AG04450 (cell line): ENCODE measurements at regions not wholly inside any gene's neighbourhood (a gene's known extent, or its start where the extent isn't known, plus 50 kb on each side); places are given as distances from the start of the nearest gene placed in this dataset.

Experiments
- CTCF ChIA-PET: fragments of 300-600, 350-600 bp; formaldehyde crosslinking; extraction: SDS; loops from one replicate; lab custom pipeline; 2022; ENCODE audit warnings: antibody characterized with exemption, inconsistent platforms; lab: Charles Lee
- POLR2A ChIA-PET: fragments of 350-600 bp; formaldehyde crosslinking; extraction: SDS; loops from one replicate; lab custom pipeline; 2021; ENCODE audit warnings: antibody characterized with exemption, inconsistent platforms; lab: Yijun Ruan, JAX
- DNase-seq: peaks from one replicate; pipeline ENCODE4 v3.0.0-alpha.2; 2011; ENCODE audit warnings: low read depth, low spot score
- H3K27ac ChIP-seq: one replicate; pipeline ENCODE4 v1.5.1; 2012; ENCODE audit warnings: low read depth, low read length, control low read depth
- H3K27me3 ChIP-seq: one replicate; pipeline ENCODE4 v1.6.0; 2012; ENCODE audit warnings: low read length; ENCODE audit not compliant: control insufficient read depth, insufficient read depth
- H3K4me3 ChIP-seq: 2 replicates; pipeline ENCODE4 v1.5.1; 2011; ENCODE audit warnings: mild to moderate bottlenecking, low read depth, low read length, control low read depth
- H3K9me3 ChIP-seq: 2 replicates; pipeline ENCODE4 v1.5.1; 2012; ENCODE audit warnings: low read length; ENCODE audit not compliant: control insufficient read depth, insufficient read depth
- TF ChIP-seq, protein P1 (sequence below): IDR thresholded peaks from 2 replicates; pipeline ENCODE4 v1.5.1; 2011; ENCODE audit warnings: low read depth, low read length, control low read depth, inconsistent platforms

DNA sequence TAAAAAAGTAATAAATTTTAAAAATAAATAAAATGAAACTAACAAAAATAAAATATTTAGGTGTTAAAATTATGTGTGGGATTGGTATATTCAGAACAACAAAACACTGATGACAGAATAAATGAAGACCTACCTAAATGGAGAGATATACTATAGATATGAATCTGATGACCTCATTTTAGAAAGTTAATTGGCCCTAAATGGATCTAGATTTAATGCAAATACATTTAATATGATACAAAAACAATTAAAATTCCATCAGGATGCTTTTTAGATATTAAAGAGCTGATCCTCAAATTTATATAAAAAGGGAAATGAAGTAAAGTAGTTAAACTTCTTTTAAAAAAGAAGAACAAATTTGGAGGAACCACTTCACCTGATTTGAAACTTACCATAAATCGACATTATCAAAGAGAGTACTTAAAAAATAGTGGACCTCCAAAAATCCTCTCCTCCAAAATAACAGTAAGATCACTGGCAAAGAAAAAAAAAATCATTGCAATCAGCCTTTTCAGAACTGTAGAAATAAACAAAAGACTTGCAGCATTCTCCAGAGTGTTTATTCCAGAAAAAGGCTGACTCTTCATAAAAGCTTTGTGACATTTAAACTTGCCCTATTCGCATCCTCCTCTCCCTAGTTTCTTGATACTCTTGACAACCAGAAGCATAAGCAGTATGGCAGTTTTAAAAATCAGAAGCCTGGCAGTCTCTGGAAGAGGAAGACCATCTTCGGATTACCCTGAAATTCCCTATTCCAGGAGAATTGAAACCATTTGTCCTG is 125.9 kb upstream of the AKR1E2 start:
- Histone ChIP-seq H3K27me3 (no peaks in the 10 kb centered on the region), H3K27ac (no peak overlapping the region), H3K9me3 (no peaks in the 10 kb centered on the region), H3K4me3 (no peak overlapping the region)
- TF ChIP-seq, protein P1, sequence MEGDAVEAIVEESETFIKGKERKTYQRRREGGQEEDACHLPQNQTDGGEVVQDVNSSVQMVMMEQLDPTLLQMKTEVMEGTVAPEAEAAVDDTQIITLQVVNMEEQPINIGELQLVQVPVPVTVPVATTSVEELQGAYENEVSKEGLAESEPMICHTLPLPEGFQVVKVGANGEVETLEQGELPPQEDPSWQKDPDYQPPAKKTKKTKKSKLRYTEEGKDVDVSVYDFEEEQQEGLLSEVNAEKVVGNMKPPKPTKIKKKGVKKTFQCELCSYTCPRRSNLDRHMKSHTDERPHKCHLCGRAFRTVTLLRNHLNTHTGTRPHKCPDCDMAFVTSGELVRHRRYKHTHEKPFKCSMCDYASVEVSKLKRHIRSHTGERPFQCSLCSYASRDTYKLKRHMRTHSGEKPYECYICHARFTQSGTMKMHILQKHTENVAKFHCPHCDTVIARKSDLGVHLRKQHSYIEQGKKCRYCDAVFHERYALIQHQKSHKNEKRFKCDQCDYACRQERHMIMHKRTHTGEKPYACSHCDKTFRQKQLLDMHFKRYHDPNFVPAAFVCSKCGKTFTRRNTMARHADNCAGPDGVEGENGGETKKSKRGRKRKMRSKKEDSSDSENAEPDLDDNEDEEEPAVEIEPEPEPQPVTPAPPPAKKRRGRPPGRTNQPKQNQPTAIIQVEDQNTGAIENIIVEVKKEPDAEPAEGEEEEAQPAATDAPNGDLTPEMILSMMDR = no peak
- ChIA-PET CTCF (interaction anchor here (0.7 kb wide), 1 partner anchor 14 kb away, joined by 6 read pairs; no protein-coding TSS in a partner anchor), POLR2A (interaction anchor here (0.6 kb wide), 1 partner anchor 617 kb away, joined by 3 read pairs; no protein-coding TSS in a partner anchor)
- no peak for DNase-seq

DNA sequence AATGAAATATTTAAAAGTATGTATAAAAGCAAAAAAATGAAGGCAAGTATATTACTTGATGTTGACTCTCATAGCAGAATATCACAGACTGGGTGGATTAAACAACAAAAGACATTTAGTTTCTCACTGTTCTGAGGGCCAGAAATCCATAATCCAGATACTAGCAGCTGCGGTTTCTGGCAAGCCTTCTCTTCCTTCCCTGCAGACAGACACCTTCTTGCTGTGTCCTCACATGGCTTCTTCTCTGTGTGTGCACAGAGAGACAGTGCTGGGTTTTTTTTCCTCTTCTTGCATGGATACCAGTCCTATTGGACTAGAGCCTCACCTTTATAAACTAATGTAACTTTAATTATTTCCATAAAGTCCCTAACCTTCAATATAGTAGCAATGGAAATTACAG is 127.9 kb upstream of the AKR1E2 start:
- CTCF ChIA-PET = no interaction called here
- Histone ChIP-seq H3K27me3 (no peaks in the 10 kb centered on the region), H3K9me3 (no peaks in the 10 kb centered on the region), H3K4me3 (no peak overlapping the region), H3K27ac (no peak overlapping the region)
- no peak for DNase-seq
- POLR2A ChIA-PET = no interaction called here
- TF ChIP-seq, protein P1 = no peak

DNA sequence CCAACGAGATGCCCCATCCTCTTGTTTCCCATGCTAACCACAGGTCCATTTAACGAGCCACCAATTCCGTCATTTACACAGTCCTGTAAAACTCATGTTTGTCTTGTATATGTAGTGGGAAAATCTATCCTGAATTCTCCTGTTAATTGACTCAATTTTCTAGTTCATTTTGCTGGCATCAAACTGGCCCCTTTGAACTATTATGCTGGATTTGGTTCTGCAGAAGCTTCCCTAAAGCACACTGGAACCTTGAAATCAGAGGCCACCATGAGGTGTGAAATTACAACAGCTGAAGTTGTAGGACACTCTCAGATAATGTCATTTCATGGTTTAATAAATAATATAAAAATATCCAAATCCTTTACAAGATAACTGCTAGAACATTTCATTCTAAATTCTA is 129.8 kb upstream of the AKR1E2 start:
- Histone ChIP-seq H3K27me3 (no peaks in the 10 kb centered on the region), H3K27ac (no peak overlapping the region), H3K4me3 (no peak overlapping the region), H3K9me3 (no peaks in the 10 kb centered on the region)
- TF ChIP-seq, protein P1 = no peak
- DNase-seq = no peak
- ChIA-PET CTCF (no interaction called here), POLR2A (no interaction called here)

DNA sequence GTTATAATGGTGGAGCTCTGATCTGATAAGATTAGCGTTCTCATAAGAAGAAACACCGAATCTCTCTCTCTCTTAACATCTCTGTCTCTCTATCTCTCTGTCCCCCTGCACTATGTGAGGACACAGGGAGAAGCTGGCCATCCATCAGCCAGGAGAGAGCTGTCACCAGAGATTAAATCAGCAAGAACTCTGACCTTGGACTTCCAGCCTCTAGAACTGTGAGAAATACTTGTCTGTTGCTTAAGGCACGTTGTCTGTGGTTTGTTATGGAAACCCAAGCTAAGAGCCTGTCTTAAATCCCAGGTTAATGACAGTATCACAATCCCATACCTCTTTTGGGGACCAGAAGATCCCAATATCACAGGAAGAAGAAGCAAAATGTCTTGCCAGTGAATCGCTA is 132.0 kb upstream of the AKR1E2 start:
- H3K27ac ChIP-seq = no peak overlapping the region
- ChIA-PET CTCF (no interaction called here), POLR2A (no interaction called here)
- H3K4me3 ChIP-seq = no peak overlapping the region
- TF ChIP-seq, protein P1 = no peak
- H3K27me3 ChIP-seq = no peaks in the 10 kb centered on the region
- DNase-seq = no peak
- H3K9me3 ChIP-seq = peaks cover 4% of the 10 kb centered on the region; the same call in 1 of the 2 replicates

DNA sequence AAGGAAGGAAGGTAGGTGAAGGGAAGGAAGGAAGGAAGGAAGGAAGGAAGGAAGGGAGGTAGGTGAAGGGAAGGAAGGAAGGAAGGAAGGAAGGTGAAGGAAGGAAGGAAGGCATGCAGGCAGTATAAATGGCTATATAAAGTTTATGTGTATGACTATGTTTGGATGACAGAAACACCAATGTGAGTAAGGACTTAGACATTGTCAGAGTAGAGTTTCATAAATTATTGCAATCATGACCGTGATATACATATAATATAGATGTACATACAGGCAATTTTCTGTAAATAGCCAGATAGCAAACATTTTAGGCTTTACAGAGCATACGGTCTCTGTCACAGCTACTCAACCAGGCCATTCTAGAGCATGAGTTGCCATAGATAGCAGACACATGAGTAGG is 133.8 kb upstream of the AKR1E2 start:
- no peak overlapping the region for H3K4me3 ChIP-seq
- TF ChIP-seq, protein P1 = no peak
- POLR2A ChIA-PET = interaction anchor here (0.5 to 1.0 kb wide), 4 partner anchors 22 to 907 kb away, joined by 3 to 5 read pairs (median 3); partner anchors contain the start of gene KLF6
- H3K27me3 ChIP-seq = no peaks in the 10 kb centered on the region
- H3K27ac ChIP-seq = no peak overlapping the region
- H3K9me3 ChIP-seq = peaks cover 4% of the 10 kb centered on the region; the same call in 1 of the 2 replicates
- no peak for DNase-seq
- CTCF ChIA-PET = interaction anchor here (0.5 to 1.8 kb wide), 3 partner anchors 12 to 75 kb away, joined by 4 to 9 read pairs (median 8); no protein-coding TSS in a partner anchor
